ENCODE measurements at regions not wholly inside any gene's neighbourhood (a gene's known extent, or its start where the extent isn't known, plus 50 kb on each side); places are given as distances from the start of the nearest gene placed in this dataset.

GRCh38 chr10:84845628-84846261 lies 517.4 kb downstream of the CCSER2 start:
- Histone ChIP-seq H3K27me3 (replicated peaks) (no peaks in the 10 kb centered on the region), H3K4me3 (ENCODE audit: low read depth, low read length) (no peak overlapping the region), H3K36me3 (replicated peaks) (no peaks in the 10 kb centered on the region), H3K27ac (no peak overlapping the region)
- DNase-seq, result no peak
- in situ Hi-C loops (cut with HindIII; ENCODE audit: low pct_ligation_motif_present, low sequenced_read_pairs), result no loop called here
- peak; percentile 50 for TF ChIP-seq CTCF (IDR thresholded peaks at IDR 0.05; ENCODE audit: low read depth, low read length, missing control alignments)

GRCh38 chr10:84846658-84847316 lies 518.4 kb downstream of the CCSER2 start:
- no peak for TF ChIP-seq CTCF (IDR thresholded peaks at IDR 0.05; ENCODE audit: low read depth, low read length, missing control alignments)
- H3K4me3 ChIP-seq (ENCODE audit: low read depth, low read length), result no peak overlapping the region
- H3K27me3 ChIP-seq (replicated peaks), result no peaks in the 10 kb centered on the region
- no peak overlapping the region for H3K27ac ChIP-seq
- in situ Hi-C loops (cut with HindIII; ENCODE audit: low pct_ligation_motif_present, low sequenced_read_pairs), result no loop called here
- H3K36me3 ChIP-seq (replicated peaks), result no peaks in the 10 kb centered on the region
- DNase-seq, result no peak

GRCh38 chr10:84848967-84849366 lies 520.6 kb downstream of the CCSER2 start:
- in situ Hi-C loops (cut with HindIII; ENCODE audit: low pct_ligation_motif_present, low sequenced_read_pairs), result no loop called here

GRCh38 chr10:84850826-84851225 lies 522.4 kb downstream of the CCSER2 start:
- TF ChIP-seq CTCF (IDR thresholded peaks at IDR 0.05; ENCODE audit: low read depth, low read length, missing control alignments), result no peak
- Histone ChIP-seq H3K36me3 (replicated peaks) (no peaks in the 10 kb centered on the region), H3K27me3 (replicated peaks) (no peaks in the 10 kb centered on the region), H3K27ac (no peak overlapping the region), H3K4me3 (ENCODE audit: low read depth, low read length) (no peak overlapping the region)
- DNase-seq, result no peak
- in situ Hi-C loops (cut with HindIII; ENCODE audit: low pct_ligation_motif_present, low sequenced_read_pairs), result no loop called here

More at GRCh38 chr10:84848967-84849366, 520.6 kb downstream of the CCSER2 start:
- no peaks in the 10 kb centered on the region for H3K36me3 ChIP-seq (replicated peaks)
- no peak overlapping the region for H3K4me3 ChIP-seq (ENCODE audit: low read depth, low read length)
- TF ChIP-seq CTCF (IDR thresholded peaks at IDR 0.05; ENCODE audit: low read depth, low read length, missing control alignments), result no peak
- no peaks in the 10 kb centered on the region for H3K27me3 ChIP-seq (replicated peaks)
- no peak for DNase-seq
- H3K27ac ChIP-seq, result no peak overlapping the region

- Histone ChIP-seq H3K27ac (no peak overlapping the region), H3K4me3 (ENCODE audit: low read depth, low read length) (no peak overlapping the region), H3K36me3 (replicated peaks) (no peaks in the 10 kb centered on the region), H3K27me3 (replicated peaks) (no peaks in the 10 kb centered on the region)
- peak; percentile 18 for DNase-seq
- in situ Hi-C loops (cut with HindIII; ENCODE audit: low pct_ligation_motif_present, low sequenced_read_pairs), result no loop called here
- no peak for TF ChIP-seq CTCF (IDR thresholded peaks at IDR 0.05; ENCODE audit: low read depth, low read length, missing control alignments)
Measured at GRCh38 chr10:84854439-84854838, 526.0 kb downstream of the CCSER2 start.
